H1 (cell line): ENCODE measurements at regions not wholly inside any gene's neighbourhood (a gene's known extent, or its start where the extent isn't known, plus 50 kb on each side); places are given as distances from the start of the nearest gene placed in this dataset.

Source experiments
- CTCF ChIA-PET: fragments of 300-600 bp; sonication (Branson Sonifier 250); formaldehyde crosslinking; loops from one replicate; lab custom pipeline; 2021; ENCODE audit not compliant: partially characterized antibody; lab: Charles Lee
- POLR2A ChIA-PET: fragments of 300-600 bp; sonication (Branson Sonifier 250); formaldehyde crosslinking; loops from one replicate; lab custom pipeline; 2021; ENCODE audit warnings: inconsistent platforms; ENCODE audit not compliant: partially characterized antibody; lab: Charles Lee
- DNase-seq, 2 experiments: peaks; one replicate each; pipeline versions ENCODE4 v3.0.0 to v3.0.0-alpha.2; 2010 to 2022; ENCODE audit warnings: low spot score in 2 of 2, low read depth in 1 of 2, mixed read lengths in 1 of 2
- FAIRE-seq: peaks from 2 replicates; lab custom pipeline; 2011; peaks lifted over from hg19 to GRCh38; lab: Jason Lieb, UNC
- H2AFZ ChIP-seq: 2 replicates; pipeline ENCODE4 v1.8.1; 2012; ENCODE audit warnings: low read length, inconsistent platforms
- H2AK5ac ChIP-seq: 2 replicates; pipeline ENCODE4 v1.6.1; 2013; ENCODE audit warnings: low read depth, low read length
- H2BK120ac ChIP-seq: replicated peaks from 2 replicates; pipeline ENCODE3; 2013; ENCODE audit warnings: low read depth, low read length, inconsistent platforms
- H2BK12ac ChIP-seq: 2 replicates; pipeline ENCODE4 v1.6.1; 2013; ENCODE audit warnings: low read depth, low read length
- H2BK15ac ChIP-seq: 2 replicates; pipeline ENCODE4 v1.6.1; 2013; ENCODE audit warnings: low read length
- H2BK20ac ChIP-seq: 2 replicates; pipeline ENCODE4 v1.6.1; 2013; ENCODE audit warnings: low read length
- H2BK5ac ChIP-seq: 2 replicates; pipeline ENCODE4 v1.6.1; 2013; ENCODE audit warnings: low read depth, low read length
- H3K14ac ChIP-seq: 2 replicates; pipeline ENCODE4 v1.6.1; 2013; ENCODE audit warnings: inconsistent platforms; ENCODE audit not compliant: insufficient read length
- H3K18ac ChIP-seq: 2 replicates; pipeline ENCODE4 v1.6.1; 2013; ENCODE audit warnings: low read length; ENCODE audit errors: extremely low read depth
- H3K23ac ChIP-seq: 2 replicates; pipeline ENCODE4 v1.6.1; 2013; ENCODE audit warnings: inconsistent platforms; ENCODE audit not compliant: insufficient read length
- H3K23me2 ChIP-seq: 2 replicates; pipeline ENCODE4 v1.6.1; 2013; ENCODE audit warnings: low read depth, low read length
- H3K27ac ChIP-seq: 2 replicates; pipeline ENCODE4 v1.6.1; 2011; ENCODE audit warnings: low read depth, low read length, inconsistent platforms
- H3K27me3 ChIP-seq, 4 experiments: replicated peaks in 1 of 4; 1 replicate in 1 of 4; 2 replicates in 3 of 4; pipeline versions ENCODE4 v1.6.1 to v1.8.1; 2011 to 2013; ENCODE audit warnings: low read length in 3 of 4, mild to moderate bottlenecking in 3 of 4, inconsistent platforms in 2 of 4, mixed read lengths in 2 of 4, moderate library complexity in 1 of 4; ENCODE audit not compliant: control insufficient read depth in 3 of 4, insufficient read depth in 3 of 4; ENCODE audit errors: extremely low read depth in 1 of 4
- H3K36me3 ChIP-seq, 4 experiments: 2 replicates each; pipeline versions ENCODE4 v1.6.1 to v1.8.1; 2011 to 2013; ENCODE audit warnings: mild to moderate bottlenecking in 4 of 4, low read length in 3 of 4, moderate library complexity in 2 of 4, control low read depth in 1 of 4, inconsistent platforms in 1 of 4; ENCODE audit not compliant: insufficient read depth in 4 of 4, control insufficient read depth in 2 of 4
- H3K4ac ChIP-seq: replicated peaks from 2 replicates; pipeline ENCODE3; 2013; ENCODE audit warnings: low read length, low read depth, mixed read lengths, inconsistent platforms; ENCODE audit not compliant: insufficient read length
- H3K4me1 ChIP-seq, 4 experiments: replicated peaks in 1 of 4; 1 replicate in 1 of 4; 2 replicates in 3 of 4; pipeline versions ENCODE4 v1.6.1 to v1.8.1; 2011 to 2013; ENCODE audit warnings: low read length in 3 of 4, inconsistent platforms in 2 of 4, mixed read lengths in 1 of 4; ENCODE audit not compliant: insufficient read depth in 4 of 4, control insufficient read depth in 3 of 4
- H3K4me2 ChIP-seq, 2 experiments: 2 replicates each; pipeline versions ENCODE4 v1.6.1 to v1.8.1; 2011 to 2013; ENCODE audit warnings: low read depth in 2 of 2, low read length in 2 of 2, control low read depth in 1 of 2, inconsistent platforms in 1 of 2, mild to moderate bottlenecking in 1 of 2; ENCODE audit not compliant: insufficient read depth in 1 of 2
- H3K4me3 ChIP-seq, 4 experiments: fragments of 200-600, 300-600 bp in 1 of 4; sonication (generic), shearing (Covaris generic), sonication (Bioruptor Twin) in 1 of 4; 2 replicates each; pipeline versions ENCODE4 v1.5.1 to v1.8.1; 2011 to 2016; ENCODE audit warnings: low read length in 4 of 4, low read depth in 3 of 4, control low read depth in 2 of 4, inconsistent platforms in 2 of 4, mild to moderate bottlenecking in 2 of 4, mixed read lengths in 1 of 4, moderate library complexity in 1 of 4; ENCODE audit not compliant: insufficient read depth in 2 of 4; ENCODE audit errors: extremely low read depth in 1 of 4
- H3K56ac ChIP-seq: replicated peaks from 2 replicates; pipeline ENCODE3; 2013; ENCODE audit warnings: low read depth, mild to moderate bottlenecking, mixed read lengths, low read length, inconsistent platforms; ENCODE audit not compliant: insufficient read length
- H3K79me1 ChIP-seq: 2 replicates; pipeline ENCODE4 v1.6.1; 2013; ENCODE audit warnings: low read depth, low read length, control low read depth
- H3K79me2 ChIP-seq, 2 experiments: 2 replicates each; pipeline versions ENCODE4 v1.6.1 to v1.8.1; 2012 to 2013; ENCODE audit warnings: low read length in 2 of 2, mild to moderate bottlenecking in 2 of 2, inconsistent platforms in 1 of 2; ENCODE audit not compliant: insufficient read depth in 2 of 2, control insufficient read depth in 1 of 2
- H3K9ac ChIP-seq, 4 experiments: replicated peaks in 1 of 4; 1 replicate in 1 of 4; 2 replicates in 3 of 4; pipeline versions ENCODE4 v1.6.1 to v1.8.1; 2011 to 2013; ENCODE audit warnings: low read depth in 3 of 4, low read length in 3 of 4, control low read depth in 2 of 4, mild to moderate bottlenecking in 2 of 4, moderate library complexity in 2 of 4, inconsistent platforms in 1 of 4; ENCODE audit errors: extremely low read depth in 1 of 4
- H3K9me3 ChIP-seq, 2 experiments: 2 replicates each; pipeline versions ENCODE4 v1.6.1 to v1.8.1; 2012 to 2013; ENCODE audit warnings: mild to moderate bottlenecking in 2 of 2, moderate library complexity in 2 of 2, control low read depth in 1 of 2, inconsistent platforms in 1 of 2, low read depth in 1 of 2, low read length in 1 of 2, mixed read lengths in 1 of 2; ENCODE audit not compliant: insufficient read depth in 2 of 2
- H4K20me1 ChIP-seq, 2 experiments: replicated peaks in 1 of 2; 2 replicates each; pipeline versions ENCODE3 to v1.8.1; 2011 to 2013; ENCODE audit warnings: inconsistent platforms in 2 of 2, low read length in 2 of 2, mild to moderate bottlenecking in 1 of 2; ENCODE audit not compliant: insufficient read depth in 2 of 2, control insufficient read depth in 1 of 2
- H4K5ac ChIP-seq: 2 replicates; pipeline ENCODE4 v1.6.1; 2013; ENCODE audit warnings: low read length, low read depth, mixed read lengths, inconsistent platforms; ENCODE audit not compliant: insufficient read length
- H4K8ac ChIP-seq: 2 replicates; pipeline ENCODE4 v1.8.0; 2013; ENCODE audit warnings: mild to moderate bottlenecking, moderate library complexity, low read length, inconsistent platforms; ENCODE audit not compliant: insufficient read depth; ENCODE audit errors: extremely low read depth
- H4K91ac ChIP-seq: replicated peaks from 2 replicates; pipeline ENCODE3; 2013; ENCODE audit warnings: low read length, mixed read lengths, inconsistent platforms; ENCODE audit not compliant: insufficient read length
- RAD21 ChIP-seq, 2 experiments: IDR thresholded peaks in 1 of 2; conservative IDR thresholded peaks in 1 of 2; 2 replicates each; pipeline ENCODE4 v1.6.1; 2011; ENCODE audit warnings: low read depth in 2 of 2, low read length in 2 of 2, improper control_type of control experiment in 1 of 2, inconsistent platforms in 1 of 2, mild to moderate bottlenecking in 1 of 2, moderate library complexity in 1 of 2
- SRF ChIP-seq: IDR thresholded peaks from 2 replicates; pipeline ENCODE4 v1.6.1; 2011; ENCODE audit warnings: mild to moderate bottlenecking, low read depth, low read length, moderate library complexity
- WGBS, 2 experiments: shearing (Covaris generic) in 1 of 2; methylation state at CpG; one replicate each; pipeline versions ENCODE4 v1.1.6 to v1.1.7; 2013 to 2015; ENCODE audit warnings: low lambda C conversion rate in 2 of 2, mixed read lengths in 2 of 2, inconsistent platforms in 1 of 2, low coverage in 1 of 2, missing lambda C conversion rate in 1 of 2; ENCODE audit not compliant: insufficient replicate concordance in 2 of 2, insufficient coverage in 1 of 2, insufficient read length in 1 of 2; ENCODE audit errors: extremely low coverage in 1 of 2, missing lambda C conversion rate in 1 of 2; 5-methylcytosine and 5-hydroxymethylcytosine counted together
- TF ChIP-seq, protein P1 (sequence below), 3 experiments: IDR thresholded peaks; 1 replicate in 2 of 3; 2 replicates in 1 of 3; pipeline versions ENCODE4 v1.5.1 to v1.6.1; 2011; ENCODE audit warnings: low read length in 3 of 3, mild to moderate bottlenecking in 3 of 3, inconsistent platforms in 2 of 3, low read depth in 1 of 3, moderate library complexity in 1 of 3; ENCODE audit not compliant: insufficient read depth in 1 of 3; ENCODE audit errors: control extremely low read depth in 1 of 3

DNA sequence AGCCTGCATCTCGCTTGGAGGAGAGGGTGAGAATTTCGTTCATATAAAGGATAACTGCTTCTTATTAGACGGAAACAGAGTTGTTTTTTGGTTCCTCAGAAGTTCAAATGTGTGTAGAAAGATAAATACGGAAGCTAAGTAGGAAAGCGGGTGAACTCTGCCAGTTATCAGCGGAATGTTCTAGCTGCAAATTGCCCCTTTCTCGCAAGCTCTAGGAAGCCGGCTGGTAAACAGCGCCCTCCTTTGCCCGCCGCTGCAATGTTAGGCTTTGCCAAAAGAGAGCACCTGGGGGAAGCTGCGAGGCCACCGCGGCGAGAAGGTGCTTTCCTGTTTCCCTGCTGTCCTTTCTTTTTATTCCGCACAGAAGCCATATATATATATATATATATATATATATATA is 67.0 kb downstream of the IGLL5 start:
- no peaks in the 10 kb centered on the region for H3K36me3 ChIP-seq
- no peaks in the 10 kb centered on the region for H4K20me1 ChIP-seq
- FAIRE-seq, result no peak
- no peak overlapping the region for H3K23ac ChIP-seq
- H2AK5ac ChIP-seq, result no peak overlapping the region
- no peak overlapping the region for H2BK12ac ChIP-seq
- H3K18ac ChIP-seq, result no peak overlapping the region
- no peak overlapping the region for H3K27ac ChIP-seq
- H3K23me2 ChIP-seq, result no peaks in the 10 kb centered on the region
- peaks cover 0 to 26% (median 11%) of the 10 kb centered on the region in 4 experiments; a peak in 3 of 7 replicates for H3K27me3 ChIP-seq
- no peak overlapping the region for H2BK15ac ChIP-seq
- no peak overlapping the region for H4K91ac ChIP-seq
- H3K4me3 ChIP-seq, result no peak overlapping the region
- no peak overlapping the region for H2BK5ac ChIP-seq
- no peak overlapping the region for H4K5ac ChIP-seq
- H3K56ac ChIP-seq, result no peak overlapping the region
- no peak overlapping the region for H2BK20ac ChIP-seq
- H2AFZ ChIP-seq, result no peak overlapping the region
- H3K79me1 ChIP-seq, result no peaks in the 10 kb centered on the region
- no peak overlapping the region for H4K8ac ChIP-seq
- H3K79me2 ChIP-seq, result no peaks in the 10 kb centered on the region
- no peak overlapping the region for H3K14ac ChIP-seq
- ChIA-PET POLR2A (no interaction called here), CTCF (interaction anchor here (0.7 to 8.7 kb wide), 24 partner anchors 12 to 612 kb away, joined by 3 to 384 read pairs (median 3); no protein-coding TSS in a partner anchor)
- H3K4me2 ChIP-seq, result no peak overlapping the region
- DNase-seq, result peak in 1 of 2 experiments; percentile 83
- 31% methylated on average over 16 of the region's 16 CpGs; no CpG with 5 or more reads in 1 of the 2 experiments for WGBS, 2 experiments
- H2BK120ac ChIP-seq, result no peak overlapping the region
- peaks cover 11 to 19% of the 10 kb centered on the region in 2 experiments; a peak in 3 of 4 replicates for H3K9me3 ChIP-seq
- H3K4ac ChIP-seq, result no peak overlapping the region
- no peaks in the 10 kb centered on the region for H3K4me1 ChIP-seq
- TF ChIP-seq RAD21 (IDR thresholded peaks at IDR 0.05 in 1 of 2, conservative IDR thresholded peaks at IDR 0.05 in 1 of 2; ENCODE audit: low read depth in 2 of 2, low read length in 2 of 2), result peak; percentile 70 to 76
- TF ChIP-seq SRF, result no peak
- TF ChIP-seq, protein P1, sequence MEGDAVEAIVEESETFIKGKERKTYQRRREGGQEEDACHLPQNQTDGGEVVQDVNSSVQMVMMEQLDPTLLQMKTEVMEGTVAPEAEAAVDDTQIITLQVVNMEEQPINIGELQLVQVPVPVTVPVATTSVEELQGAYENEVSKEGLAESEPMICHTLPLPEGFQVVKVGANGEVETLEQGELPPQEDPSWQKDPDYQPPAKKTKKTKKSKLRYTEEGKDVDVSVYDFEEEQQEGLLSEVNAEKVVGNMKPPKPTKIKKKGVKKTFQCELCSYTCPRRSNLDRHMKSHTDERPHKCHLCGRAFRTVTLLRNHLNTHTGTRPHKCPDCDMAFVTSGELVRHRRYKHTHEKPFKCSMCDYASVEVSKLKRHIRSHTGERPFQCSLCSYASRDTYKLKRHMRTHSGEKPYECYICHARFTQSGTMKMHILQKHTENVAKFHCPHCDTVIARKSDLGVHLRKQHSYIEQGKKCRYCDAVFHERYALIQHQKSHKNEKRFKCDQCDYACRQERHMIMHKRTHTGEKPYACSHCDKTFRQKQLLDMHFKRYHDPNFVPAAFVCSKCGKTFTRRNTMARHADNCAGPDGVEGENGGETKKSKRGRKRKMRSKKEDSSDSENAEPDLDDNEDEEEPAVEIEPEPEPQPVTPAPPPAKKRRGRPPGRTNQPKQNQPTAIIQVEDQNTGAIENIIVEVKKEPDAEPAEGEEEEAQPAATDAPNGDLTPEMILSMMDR (IDR thresholded peaks at IDR 0.05; ENCODE audit: control extremely low read depth in 1 of 3, insufficient read depth in 1 of 3, low read depth in 1 of 3, low read length in 3 of 3), result peak; percentile 77 to 81 (median 79)
- no peak overlapping the region for H3K9ac ChIP-seq
